Heart right ventricle (tissue), 16 donors: ENCODE measurements at regions not wholly inside any gene's neighbourhood (a gene's known extent, or its start where the extent isn't known, plus 50 kb on each side); places are given as distances from the start of the nearest gene placed in this dataset.

Experiments used
- ATAC-seq, 8 donors: fragments of 200-7000 bp; cut with Tn5 transposase; one replicate each; pipeline ENCODE4 v1.9.1; 2020; ENCODE audit warnings: mild to moderate bottlenecking in 8 of 8, moderate library complexity in 8 of 8, moderate number of reproducible peaks in 1 of 8
- DNase-seq, 2 donors: peaks; one replicate each; pipeline ENCODE4 v3.0.0-alpha.2; 2020
- H3K27ac ChIP-seq, 10 donors: fragments of 200-600 bp; sonication (generic) in 2 of 10; one replicate each; pipeline versions ENCODE4 v1.5.0 to v1.8.0; 2020 to 2022; ENCODE audit warnings: mild to moderate bottlenecking in 3 of 10
- H3K27me3 ChIP-seq, 7 donors: fragments of 200-600 bp; one replicate each; pipeline ENCODE4 v1.8.0; 2021 to 2022; ENCODE audit warnings: mild to moderate bottlenecking in 2 of 7
- H3K36me3 ChIP-seq, 9 donors: fragments of 200-600 bp; sonication (generic) in 1 of 9; one replicate each; pipeline versions ENCODE4 v1.5.0 to v1.8.0; 2020 to 2022; ENCODE audit warnings: mild to moderate bottlenecking in 2 of 9
- H3K4me1 ChIP-seq, 9 donors: fragments of 200-600 bp; sonication (generic) in 1 of 9; one replicate each; pipeline versions ENCODE4 v1.5.0 to v1.8.0; 2020 to 2022; ENCODE audit warnings: mild to moderate bottlenecking in 4 of 9
- H3K4me3 ChIP-seq, 10 donors: fragments of 200-600 bp; sonication (generic) in 2 of 10; one replicate each; pipeline versions ENCODE4 v1.5.0 to v1.8.0; 2020 to 2022; ENCODE audit warnings: mild to moderate bottlenecking in 7 of 10, moderate library complexity in 2 of 10
- H3K9me3 ChIP-seq, 11 donors: fragments of 200-600 bp in 10 of 11; sonication (generic) in 2 of 11; one replicate each; pipeline versions ENCODE4 v1.5.0 to v1.8.0; 2013 to 2022; ENCODE audit warnings: mild to moderate bottlenecking in 2 of 11, control low read depth in 1 of 11, moderate library complexity in 1 of 11
- WGBS, 2 donors: extraction: QIAGEN DNeasy Blood & Tissue Kit; methylation state at CpG; one replicate each; pipeline ENCODE4 v1.1.7; 2013; ENCODE audit warnings: inconsistent platforms in 1 of 2; 5-methylcytosine and 5-hydroxymethylcytosine counted together
- intact Hi-C, 10 donors: fragments of 100-400 bp; cut with DNase I; formaldehyde crosslinking; loops; one replicate each; pipeline versions ENCODE4 v1.11.1 to v1.14.2; 2022
- TF ChIP-seq, protein P1 (sequence below), 9 donors: fragments of 200-600 bp; sonication (generic) in 2 of 9; IDR thresholded peaks; one replicate each; pipeline versions ENCODE4 v1.5.0 to v1.8.0; 2021 to 2022; ENCODE audit warnings: antibody characterized with exemption in 9 of 9, mild to moderate bottlenecking in 5 of 9, moderate library complexity in 1 of 9
- donor health status: Arrhythmogenic right ventricular cardiomyopathy.
- donor health status: ischemic (EF 13 %, LVEDD 7.1; RV severe dilation, severe dysfunction).
- donor health status: healthy with polysubstance abuse.
- donor health status: DM: no; HTN: yes; CAD: no.
- donor health status: DM: no; HTN: no; CAD: no.
- donor health status: ischemic (EF 25% LVEDD 6.9; RV normal size, moderate dysfunction).
- donor health status: ischemic (EF 25% LVEDD 5.7; RV mildly dilated, moderate dysfunction).
- donor health status: healthy.
- donor health status: DM: yes; HTN: yes; CAD: no.
- donor health status: Ischemic cardiomyopathy.
- donor health status: ischemic (EF 35%, LVEDD 5.7; RV mildly dilated, moderate dysfunction).
- donor health status: nonischemic (EF 11% LVEDD 7.7; RV severe dilation, severe dysfunction).
- donor health status: DM: yes; HTN: yes; CAD: no.
- donor health status: PGD.
- donor health status: ischemic (EF 29% LVEDD 5.4; RV normal size, mild dysfunction).
- donor health status: nonischemic (EF 23%, LVEDD 6.1; RV moderate dilation, normal function).

DNA sequence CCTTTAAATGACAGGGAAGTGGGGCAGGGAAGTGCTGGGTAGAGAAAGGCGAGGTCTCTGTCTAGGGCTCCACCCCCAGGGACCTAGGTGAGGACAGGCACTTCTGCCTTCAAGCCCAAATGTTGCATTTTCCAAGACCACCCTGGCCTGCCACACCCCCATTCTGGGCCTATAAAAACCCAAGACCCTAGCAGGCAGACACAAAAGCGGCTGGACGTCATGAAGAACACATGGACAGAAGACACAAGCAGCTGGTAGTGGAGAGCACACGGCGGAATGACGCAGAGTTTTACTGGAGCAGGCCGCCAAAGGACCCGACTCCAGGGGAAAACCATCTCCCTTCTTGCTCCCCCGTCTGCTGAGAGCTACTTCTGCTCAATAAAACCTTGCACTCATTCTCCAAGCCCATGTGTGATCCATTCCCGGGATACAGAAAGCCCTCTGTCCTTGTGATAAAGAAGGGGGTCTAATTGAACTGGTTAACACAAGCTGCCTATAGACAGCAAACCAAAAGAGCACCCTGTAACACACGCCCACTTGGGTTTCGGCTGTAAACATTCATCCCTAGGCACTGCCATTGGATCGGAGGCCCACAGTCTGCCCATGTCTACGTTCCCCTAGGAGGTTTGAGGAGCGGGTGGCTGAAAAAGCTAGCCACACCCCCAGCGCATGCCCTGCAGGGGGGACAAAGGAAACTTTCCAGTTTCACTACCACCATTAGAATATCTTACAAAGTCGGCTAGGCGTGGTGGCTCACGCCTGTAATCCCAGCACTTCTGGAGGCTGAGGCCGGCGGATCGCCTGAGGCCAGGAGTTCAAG lies 622.2 kb upstream of the SALL1 start:
- 74 to 76% methylated on average over 22 of the region's 22 CpGs for WGBS, 2 donors
- H3K4me3 ChIP-seq: no peak overlapping the region
- H3K36me3 ChIP-seq: no peaks in the 10 kb centered on the region
- H3K27ac ChIP-seq: no peak overlapping the region
- H3K4me1 ChIP-seq: no peaks in the 10 kb centered on the region
- DNase-seq (no peak), ATAC-seq (no peak)
- TF ChIP-seq, protein P1, sequence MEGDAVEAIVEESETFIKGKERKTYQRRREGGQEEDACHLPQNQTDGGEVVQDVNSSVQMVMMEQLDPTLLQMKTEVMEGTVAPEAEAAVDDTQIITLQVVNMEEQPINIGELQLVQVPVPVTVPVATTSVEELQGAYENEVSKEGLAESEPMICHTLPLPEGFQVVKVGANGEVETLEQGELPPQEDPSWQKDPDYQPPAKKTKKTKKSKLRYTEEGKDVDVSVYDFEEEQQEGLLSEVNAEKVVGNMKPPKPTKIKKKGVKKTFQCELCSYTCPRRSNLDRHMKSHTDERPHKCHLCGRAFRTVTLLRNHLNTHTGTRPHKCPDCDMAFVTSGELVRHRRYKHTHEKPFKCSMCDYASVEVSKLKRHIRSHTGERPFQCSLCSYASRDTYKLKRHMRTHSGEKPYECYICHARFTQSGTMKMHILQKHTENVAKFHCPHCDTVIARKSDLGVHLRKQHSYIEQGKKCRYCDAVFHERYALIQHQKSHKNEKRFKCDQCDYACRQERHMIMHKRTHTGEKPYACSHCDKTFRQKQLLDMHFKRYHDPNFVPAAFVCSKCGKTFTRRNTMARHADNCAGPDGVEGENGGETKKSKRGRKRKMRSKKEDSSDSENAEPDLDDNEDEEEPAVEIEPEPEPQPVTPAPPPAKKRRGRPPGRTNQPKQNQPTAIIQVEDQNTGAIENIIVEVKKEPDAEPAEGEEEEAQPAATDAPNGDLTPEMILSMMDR (IDR thresholded peaks at IDR 0.05): no peak
- H3K9me3 ChIP-seq: no peaks in the 10 kb centered on the region
- intact Hi-C loops: no loop called here
- H3K27me3 ChIP-seq: peaks cover 0 to 11% (median under 1%) of the 10 kb centered on the region in 7 donors

DNA sequence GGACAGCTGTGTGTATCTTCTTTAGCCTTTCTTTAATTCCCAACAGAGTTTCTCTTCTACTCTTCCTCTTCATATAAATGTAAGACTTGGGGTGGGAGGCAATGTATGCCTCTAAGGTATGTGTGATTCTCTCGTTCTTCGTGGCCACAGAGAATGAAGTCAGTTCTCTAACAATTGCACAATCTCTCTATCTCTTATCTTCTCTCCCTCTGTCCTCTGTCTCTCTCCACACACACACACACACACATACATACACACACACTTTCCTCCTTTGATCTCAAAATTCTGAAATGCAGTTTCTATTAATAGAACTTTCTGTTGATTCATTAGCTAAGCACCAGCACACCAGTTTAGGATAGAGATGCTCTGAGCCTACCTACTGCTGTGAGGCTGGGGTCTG lies 615.7 kb upstream of the SALL1 start:
- DNase-seq: no peak
- 34 to 42% methylated on average over 2 of the region's 2 CpGs for WGBS, 2 donors
- H3K36me3 ChIP-seq: no peaks in the 10 kb centered on the region

DNA sequence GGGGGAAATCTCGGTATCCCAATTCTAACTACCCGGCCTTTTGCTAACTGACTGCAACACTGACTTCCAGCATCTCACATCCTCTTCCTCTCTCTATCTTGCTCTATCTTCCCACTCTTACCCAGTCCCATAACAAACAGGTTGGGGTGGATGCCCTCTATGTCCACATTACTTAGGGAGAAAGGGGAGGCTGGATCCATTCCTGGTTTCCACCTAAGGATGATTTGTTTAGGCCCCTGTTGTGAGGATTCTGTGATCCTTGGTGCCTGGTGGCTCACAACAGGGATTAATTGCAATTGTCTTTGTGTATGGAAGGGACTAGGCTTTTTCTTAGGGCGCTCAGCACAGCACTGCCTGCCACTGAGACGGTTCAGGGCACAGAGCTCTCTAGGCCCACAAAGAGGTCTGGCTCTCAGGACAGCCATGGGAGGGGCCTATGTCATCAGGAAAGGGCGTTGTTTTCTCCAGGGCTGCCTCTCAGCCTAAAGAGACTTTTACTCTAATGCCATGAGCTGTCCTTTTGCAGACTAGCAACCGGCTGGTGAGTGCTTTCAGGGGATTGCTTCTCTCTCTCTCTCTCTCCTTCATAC lies 612.1 kb upstream of the SALL1 start:
- ATAC-seq: no peak
- Histone ChIP-seq H3K4me3 (no peak overlapping the region), H3K27ac (no peak overlapping the region), H3K27me3 (peaks cover 0 to 63% (median 25%) of the 10 kb centered on the region in 7 donors), H3K9me3 (no peaks in the 10 kb centered on the region), H3K36me3 (no peaks in the 10 kb centered on the region), H3K4me1 (no peaks in the 10 kb centered on the region)
- 69 to 71% methylated on average over 6 of the region's 6 CpGs for WGBS, 2 donors
- TF ChIP-seq, protein P1 (IDR thresholded peaks at IDR 0.05): no peak
- no peak for DNase-seq
- intact Hi-C loops: no loop called here

More for the DNA sequence above, 615.7 kb upstream of the SALL1 start:
- ATAC-seq: no peak
- Histone ChIP-seq H3K27ac (no peak overlapping the region), H3K9me3 (no peaks in the 10 kb centered on the region), H3K27me3 (peaks cover 0 to 51% (median 22%) of the 10 kb centered on the region in 7 donors), H3K4me1 (no peaks in the 10 kb centered on the region), H3K4me3 (no peak overlapping the region)
- TF ChIP-seq, protein P1 (IDR thresholded peaks at IDR 0.05): no peak
- intact Hi-C loops: loop anchor here in 1 of 10 donors (1.0 kb wide), 1 partner anchor 42 kb away; no protein-coding TSS in a partner anchor

DNA sequence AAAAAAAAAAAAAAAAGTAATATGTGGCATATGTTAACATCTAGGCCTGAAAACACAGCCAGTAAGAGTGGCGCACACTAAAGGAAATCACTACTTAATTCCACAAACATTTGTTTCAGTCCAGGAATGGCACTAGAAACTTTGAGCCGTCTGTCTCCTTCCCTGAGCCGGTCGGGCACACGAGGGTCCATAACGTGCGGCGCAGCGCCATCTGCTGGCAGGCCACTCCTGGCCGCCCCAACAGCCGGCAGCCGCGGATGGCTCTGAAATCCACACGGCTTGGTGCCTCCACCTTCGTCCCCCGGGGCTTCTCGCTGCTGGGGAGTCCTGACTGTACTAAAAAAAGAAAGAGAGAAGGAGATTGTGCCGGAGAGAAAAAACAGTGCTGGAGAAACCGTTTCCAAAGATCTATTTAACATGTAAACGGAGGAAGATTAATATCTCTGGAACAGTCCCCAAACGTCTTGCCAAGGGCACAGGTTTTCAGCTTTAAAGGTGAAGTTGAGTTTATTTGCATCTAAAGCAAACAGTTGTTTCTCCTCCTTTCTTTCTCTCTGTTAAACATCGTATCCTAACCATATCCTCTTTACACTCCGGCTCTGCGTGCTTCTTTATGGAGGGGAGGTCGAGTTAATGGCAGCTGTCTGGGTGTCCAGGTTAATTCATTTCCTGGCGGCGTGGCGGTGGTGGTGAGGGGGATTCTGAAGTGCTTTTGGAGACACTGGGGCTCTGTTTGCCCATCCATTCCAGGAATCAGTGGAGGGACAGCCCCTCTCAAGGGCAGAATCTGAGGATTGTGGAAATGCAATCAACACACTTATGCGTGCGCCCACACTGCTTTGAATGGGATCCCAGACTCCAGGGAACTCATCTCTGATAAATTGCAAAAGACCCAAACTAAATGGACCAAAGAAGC lies 611.3 kb upstream of the SALL1 start:
- H3K4me3 ChIP-seq: no peak overlapping the region
- ATAC-seq: peak; percentile 64 to 92 (median 84)
- TF ChIP-seq, protein P1 (IDR thresholded peaks at IDR 0.05): peak; percentile 54 to 91 (median 82)
- intact Hi-C loops: no loop called here
- peak; percentile 55 to 73 for DNase-seq
- peaks cover 0 to 58% (median 20%) of the 10 kb centered on the region in 7 donors for H3K27me3 ChIP-seq
- H3K4me1 ChIP-seq: no peaks in the 10 kb centered on the region
- H3K36me3 ChIP-seq: no peaks in the 10 kb centered on the region
- H3K27ac ChIP-seq: no peak overlapping the region
- H3K9me3 ChIP-seq: no peaks in the 10 kb centered on the region
- 23 to 24% methylated on average over 30 of the region's 30 CpGs for whole genome bisulfite sequencing, 2 donors
